Peyer's patch (tissue), 4 donors: ENCODE measurements at regions not wholly inside any gene's neighbourhood (a gene's known extent, or its start where the extent isn't known, plus 50 kb on each side); places are given as distances from the start of the nearest gene placed in this dataset.

Source experiments
- DNase-seq, 3 donors: peaks; one replicate each; pipeline ENCODE4 v3.0.0-alpha.2; 2017 to 2019
- H3K27ac ChIP-seq, 4 donors: fragments of 200-600 bp; sonication (generic); one replicate each; pipeline ENCODE4 v1.5.1; 2016 to 2019
- H3K27me3 ChIP-seq, 2 donors: fragments of 200-600 bp; sonication (generic); one replicate each; pipeline ENCODE4 v1.5.1; 2019
- H3K36me3 ChIP-seq, 3 donors: fragments of 200-600 bp; sonication (generic); one replicate each; pipeline ENCODE4 v1.5.1; 2016 to 2019
- H3K4me1 ChIP-seq, 4 donors: fragments of 200-600 bp; sonication (generic); one replicate each; pipeline ENCODE4 v1.5.1; 2016 to 2019
- H3K4me3 ChIP-seq, 4 donors: fragments of 200-600 bp; sonication (generic); 1 replicate in 3 of 4; 2 replicates in 1 of 4; pipeline ENCODE4 v1.5.1; 2016 to 2019; ENCODE audit warnings: mild to moderate bottlenecking in 1 of 4
- H3K9me3 ChIP-seq, 4 donors: fragments of 200-600 bp; sonication (generic); one replicate each; pipeline ENCODE4 v1.5.1; 2016 to 2019; ENCODE audit warnings: mild to moderate bottlenecking in 1 of 4
- POLR2A ChIP-seq, 2 donors: fragments of 450-650 bp; IDR thresholded peaks; one replicate each; pipeline ENCODE4 v1.5.1; 2017; ENCODE audit warnings: antibody characterized with exemption in 2 of 2, mild to moderate bottlenecking in 2 of 2, moderate library complexity in 2 of 2
- TF ChIP-seq, protein P1 (sequence below), 6 experiments: fragments of 450-650 bp in 4 of 6; fragments of 200-600 bp in 2 of 6; sonication (generic) in 1 of 6; IDR thresholded peaks; one replicate each; pipeline ENCODE4 v1.5.1; 2017 to 2019; ENCODE audit warnings: antibody characterized with exemption in 6 of 6, mild to moderate bottlenecking in 3 of 6, moderate library complexity in 1 of 6

DNA sequence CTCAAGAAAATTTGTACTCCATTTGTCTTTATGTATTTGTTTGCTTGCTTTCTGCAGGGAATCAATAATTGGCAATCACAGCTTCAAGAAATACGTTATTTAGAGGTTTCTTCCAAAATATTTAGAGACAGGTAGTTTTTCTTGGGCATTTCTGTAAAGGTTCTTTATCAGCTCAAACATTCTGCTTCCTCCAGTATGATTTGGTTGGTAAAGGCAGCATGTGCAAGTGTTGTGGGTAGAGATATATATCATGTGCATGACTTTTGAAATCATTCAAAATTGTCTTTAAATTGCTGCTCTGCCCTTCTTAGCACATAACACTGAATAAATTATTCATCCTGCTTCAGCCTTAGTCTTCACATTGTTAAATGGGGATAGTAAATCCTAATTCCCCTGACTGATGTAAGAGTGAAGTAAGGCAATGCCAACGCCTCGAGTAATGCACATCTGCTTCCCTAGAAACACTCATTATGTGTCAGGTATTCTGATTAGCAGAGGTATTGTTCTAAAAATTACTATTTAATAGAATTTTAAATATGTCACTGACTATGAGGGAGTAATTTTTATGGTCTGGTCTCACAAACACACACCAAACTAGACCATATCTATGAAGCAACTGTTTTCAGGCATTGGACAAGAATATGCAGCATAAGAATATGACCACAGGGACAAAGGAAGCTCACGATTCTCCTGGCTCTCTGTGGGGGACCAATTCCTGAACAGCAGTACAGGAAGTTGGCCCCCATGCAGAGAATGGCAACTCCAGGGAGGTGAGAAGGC, 77.3 kb upstream of the AKR1E2 start:
- H3K9me3 ChIP-seq, result no peaks in the 10 kb centered on the region
- no peaks in the 10 kb centered on the region for H3K4me1 ChIP-seq
- no peak overlapping the region for H3K4me3 ChIP-seq
- H3K27ac ChIP-seq, result no peak overlapping the region
- no peaks in the 10 kb centered on the region for H3K36me3 ChIP-seq
- TF ChIP-seq POLR2A (IDR thresholded peaks at IDR 0.05), result no peak
- TF ChIP-seq, protein P1, sequence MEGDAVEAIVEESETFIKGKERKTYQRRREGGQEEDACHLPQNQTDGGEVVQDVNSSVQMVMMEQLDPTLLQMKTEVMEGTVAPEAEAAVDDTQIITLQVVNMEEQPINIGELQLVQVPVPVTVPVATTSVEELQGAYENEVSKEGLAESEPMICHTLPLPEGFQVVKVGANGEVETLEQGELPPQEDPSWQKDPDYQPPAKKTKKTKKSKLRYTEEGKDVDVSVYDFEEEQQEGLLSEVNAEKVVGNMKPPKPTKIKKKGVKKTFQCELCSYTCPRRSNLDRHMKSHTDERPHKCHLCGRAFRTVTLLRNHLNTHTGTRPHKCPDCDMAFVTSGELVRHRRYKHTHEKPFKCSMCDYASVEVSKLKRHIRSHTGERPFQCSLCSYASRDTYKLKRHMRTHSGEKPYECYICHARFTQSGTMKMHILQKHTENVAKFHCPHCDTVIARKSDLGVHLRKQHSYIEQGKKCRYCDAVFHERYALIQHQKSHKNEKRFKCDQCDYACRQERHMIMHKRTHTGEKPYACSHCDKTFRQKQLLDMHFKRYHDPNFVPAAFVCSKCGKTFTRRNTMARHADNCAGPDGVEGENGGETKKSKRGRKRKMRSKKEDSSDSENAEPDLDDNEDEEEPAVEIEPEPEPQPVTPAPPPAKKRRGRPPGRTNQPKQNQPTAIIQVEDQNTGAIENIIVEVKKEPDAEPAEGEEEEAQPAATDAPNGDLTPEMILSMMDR (IDR thresholded peaks at IDR 0.05), result no peak
- DNase-seq, result no peak
- no peaks in the 10 kb centered on the region for H3K27me3 ChIP-seq

- TF ChIP-seq, protein P1 (IDR thresholded peaks at IDR 0.05), result no peak
- TF ChIP-seq POLR2A (IDR thresholded peaks at IDR 0.05), result no peak
- DNase-seq, result no peak
Observed at GRCh38 chr10:4742217-4742616, 83.8 kb upstream of the AKR1E2 start.

DNA sequence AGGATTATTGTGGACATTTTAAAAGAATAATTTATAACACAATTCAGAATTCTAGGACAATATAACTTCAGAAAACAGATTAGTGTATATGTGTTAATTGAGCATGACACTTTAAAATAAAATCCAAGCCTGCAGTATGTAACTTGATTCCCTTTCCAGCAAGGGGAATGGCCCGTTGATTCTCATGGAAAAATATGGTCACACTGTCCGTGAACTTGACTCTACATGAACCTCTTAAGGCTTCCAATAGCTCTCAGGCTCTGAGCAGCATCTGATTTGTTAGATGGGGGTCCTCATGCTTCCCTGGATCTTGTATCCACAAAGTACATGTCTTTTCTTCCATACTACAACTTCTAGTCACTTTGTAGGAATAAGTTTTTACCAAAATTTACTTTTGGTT, 85.5 kb upstream of the AKR1E2 start:
- H3K27ac ChIP-seq, result no peak overlapping the region
- H3K9me3 ChIP-seq, result no peaks in the 10 kb centered on the region
- H3K27me3 ChIP-seq, result no peaks in the 10 kb centered on the region
- no peaks in the 10 kb centered on the region for H3K36me3 ChIP-seq
- no peak for DNase-seq
- H3K4me3 ChIP-seq, result no peak overlapping the region
- no peaks in the 10 kb centered on the region for H3K4me1 ChIP-seq
- TF ChIP-seq POLR2A (IDR thresholded peaks at IDR 0.05), result no peak
- TF ChIP-seq, protein P1 (IDR thresholded peaks at IDR 0.05), result no peak

More at GRCh38 chr10:4742217-4742616, 83.8 kb upstream of the AKR1E2 start:
- Histone ChIP-seq H3K27me3 (no peaks in the 10 kb centered on the region), H3K4me1 (no peaks in the 10 kb centered on the region), H3K36me3 (no peaks in the 10 kb centered on the region), H3K27ac (no peak overlapping the region), H3K9me3 (no peaks in the 10 kb centered on the region), H3K4me3 (no peak overlapping the region)

GRCh38 chr10:4736608-4737007, 89.4 kb upstream of the AKR1E2 start:
- H3K4me3 ChIP-seq, result no peak overlapping the region
- TF ChIP-seq, protein P1 (IDR thresholded peaks at IDR 0.05), result no peak
- TF ChIP-seq POLR2A (IDR thresholded peaks at IDR 0.05), result no peak
- H3K36me3 ChIP-seq, result no peaks in the 10 kb centered on the region
- H3K4me1 ChIP-seq, result no peaks in the 10 kb centered on the region
- H3K9me3 ChIP-seq, result no peaks in the 10 kb centered on the region
- no peak overlapping the region for H3K27ac ChIP-seq
- DNase-seq, result no peak
- H3K27me3 ChIP-seq, result no peaks in the 10 kb centered on the region

DNA sequence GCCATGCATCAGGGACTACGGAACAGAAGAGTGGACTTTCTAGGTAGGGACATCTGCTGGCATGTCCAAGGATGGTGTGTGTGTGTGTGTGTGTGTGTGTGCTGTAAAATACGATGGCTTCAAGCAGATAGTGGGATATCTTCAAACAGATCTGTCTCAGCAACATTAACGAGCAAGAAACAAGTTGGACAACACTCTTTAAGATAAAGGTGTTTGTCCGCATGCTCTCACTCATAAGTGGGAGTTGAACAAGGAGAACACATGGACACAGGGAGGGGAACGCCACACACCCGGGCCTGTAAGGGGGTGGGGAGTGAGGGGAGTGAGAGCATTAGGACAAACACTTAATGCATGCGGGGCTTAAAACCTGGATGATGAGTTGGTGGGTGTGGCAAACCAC, 89.8 kb upstream of the AKR1E2 start:
- no peak overlapping the region for H3K27ac ChIP-seq
- no peak for TF ChIP-seq POLR2A (IDR thresholded peaks at IDR 0.05)
- TF ChIP-seq, protein P1 (IDR thresholded peaks at IDR 0.05), result no peak
- no peaks in the 10 kb centered on the region for H3K27me3 ChIP-seq
- H3K9me3 ChIP-seq, result no peaks in the 10 kb centered on the region
- no peak overlapping the region for H3K4me3 ChIP-seq
- no peaks in the 10 kb centered on the region for H3K4me1 ChIP-seq
- H3K36me3 ChIP-seq, result no peaks in the 10 kb centered on the region
- no peak for DNase-seq
